SKM-1 (cell line): ENCODE measurements at regions not wholly inside any gene's neighbourhood (a gene's known extent, or its start where the extent isn't known, plus 50 kb on each side); places are given as distances from the start of the nearest gene placed in this dataset.

Experiments
- DNase-seq: peaks from one replicate; lab custom pipeline; 2025; ENCODE audit not compliant: unreplicated experiment; lab: John Stamatoyannopoulos, UW

DNA sequence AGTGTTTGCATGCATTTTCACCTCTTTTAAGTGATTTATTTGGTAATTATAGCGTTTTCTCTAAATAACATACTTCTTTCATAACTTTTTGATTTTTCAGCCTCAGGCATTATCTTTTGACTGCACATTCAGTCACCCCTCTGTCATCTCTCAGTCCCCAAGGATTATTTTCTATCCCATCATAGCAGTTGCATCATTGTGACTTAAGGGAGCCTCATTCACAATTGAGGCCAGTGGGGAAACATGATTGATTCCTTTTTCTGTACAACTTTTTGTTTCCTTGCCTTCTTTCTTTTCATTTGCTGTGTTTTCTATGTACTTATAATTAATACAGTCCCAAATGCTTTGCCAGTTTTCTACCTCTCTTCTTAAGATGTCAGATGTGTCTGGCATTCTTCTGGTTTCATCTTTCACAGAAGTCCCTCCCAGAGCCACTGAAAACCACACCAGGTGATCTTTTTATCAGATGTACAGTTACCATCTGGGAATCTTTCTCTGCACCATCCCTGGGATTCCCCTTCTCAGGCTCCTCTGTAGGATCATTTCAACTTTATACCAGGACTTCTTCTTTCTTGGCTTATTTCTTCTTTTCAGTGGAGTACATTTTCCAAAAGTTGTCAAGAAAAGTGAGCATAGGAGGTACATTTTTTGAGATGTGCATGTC, 151.4 kb downstream of the RAP2B start:
- no peak for DNase-seq

DNA sequence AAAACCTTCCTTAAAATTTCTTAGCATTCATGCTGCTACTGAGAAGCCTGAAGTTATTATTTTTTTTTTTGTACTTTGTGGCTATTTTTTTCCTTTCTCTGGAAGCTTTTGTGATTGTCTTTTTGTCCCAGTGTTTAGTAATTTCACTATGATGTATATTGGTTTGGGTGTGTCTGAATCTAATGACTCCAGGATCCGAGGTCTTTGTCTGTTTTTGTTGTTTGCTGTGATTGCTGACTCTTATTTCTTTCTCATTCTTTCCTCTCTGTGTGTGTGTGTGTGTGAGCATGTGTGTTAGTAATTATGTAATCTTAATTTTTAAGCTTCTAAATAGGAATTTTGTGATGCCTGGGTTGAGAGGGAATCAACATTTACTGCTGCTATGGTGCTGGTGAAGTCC, 152.0 kb downstream of the RAP2B start:
- no peak for DNase-seq

DNA sequence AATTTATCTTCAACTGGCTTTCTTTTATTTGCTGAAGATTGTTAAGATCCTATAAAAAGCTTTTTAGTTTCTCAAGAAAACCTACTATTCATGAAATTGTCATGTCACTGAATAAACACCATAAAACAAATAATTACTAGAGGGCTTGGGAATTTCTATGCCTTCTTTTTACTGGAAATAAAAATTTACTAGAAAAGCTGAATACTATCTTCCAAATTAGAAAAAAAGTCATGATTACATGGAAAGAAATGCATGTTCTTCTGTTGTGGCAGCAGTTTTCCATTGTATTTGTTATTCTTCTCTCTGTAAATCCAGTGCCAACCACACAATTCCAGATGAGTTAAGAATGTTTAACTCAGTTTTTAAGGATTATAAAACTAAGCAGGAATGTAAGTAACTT, 153.8 kb downstream of the RAP2B start:
- DNase-seq, result no peak

DNA sequence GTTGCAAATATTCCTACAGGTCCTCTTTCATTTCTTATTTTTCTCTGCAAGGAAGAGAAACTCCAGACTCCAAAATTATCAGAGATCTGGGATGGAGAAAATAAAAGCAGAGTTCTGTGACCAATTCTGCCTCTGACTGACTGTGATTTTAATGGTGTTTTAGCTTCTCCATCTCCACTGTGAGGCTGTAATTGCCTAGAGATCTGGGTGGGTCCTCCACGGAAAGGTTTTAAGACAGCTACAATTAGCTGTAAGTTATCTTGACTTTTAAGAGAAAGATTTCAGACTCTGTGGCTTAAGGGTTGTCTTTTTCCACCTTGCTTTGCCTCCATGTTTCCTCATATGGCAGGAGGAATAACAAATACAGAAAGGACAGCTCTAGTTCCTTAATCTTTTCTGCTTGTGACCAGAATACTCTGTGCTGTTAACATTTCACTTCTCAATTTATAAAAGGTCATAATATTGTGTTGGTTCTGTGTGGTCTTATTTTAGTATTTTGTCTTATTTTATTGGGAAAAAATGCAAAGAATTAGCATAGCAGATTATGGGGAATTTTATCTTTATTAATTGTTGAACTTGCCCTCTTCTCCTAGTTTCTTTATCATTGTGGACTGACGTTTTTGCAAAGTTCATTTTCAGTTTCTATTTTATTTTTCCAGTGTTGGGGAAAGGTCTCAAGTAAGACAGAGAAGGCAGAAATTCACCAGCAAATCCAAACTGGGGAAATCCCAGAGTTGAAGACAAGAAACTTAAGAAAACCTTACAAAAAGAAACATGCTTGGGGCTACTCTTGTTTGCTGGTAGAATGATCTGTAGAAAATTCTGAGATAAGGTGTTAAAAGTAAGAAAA, 157.9 kb downstream of the RAP2B start:
- no peak for DNase-seq

DNA sequence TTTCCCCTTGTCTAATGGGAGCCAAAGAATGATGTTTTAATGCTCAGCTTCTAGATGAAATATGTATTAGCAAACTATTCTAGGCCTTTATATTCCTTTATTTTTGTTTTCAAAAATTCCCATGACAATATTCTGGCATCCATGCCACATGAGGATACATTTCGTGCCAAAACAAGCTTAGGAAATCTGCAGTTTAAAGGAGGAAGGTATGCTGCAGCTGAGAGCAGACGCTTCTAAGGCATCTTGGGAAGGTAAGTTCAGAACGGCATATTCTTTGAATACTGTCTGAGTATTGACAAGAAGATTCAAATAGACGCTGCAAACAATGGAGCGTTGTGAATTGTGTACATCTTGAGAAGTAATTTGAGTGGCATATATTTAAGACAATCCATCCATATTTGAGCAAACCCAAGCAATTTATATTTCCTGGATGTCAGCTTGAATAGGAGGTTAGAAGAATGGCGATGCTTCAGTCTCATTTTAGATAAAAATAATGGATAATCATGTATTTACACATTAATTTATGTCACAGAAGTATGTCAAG, 158.6 kb downstream of the RAP2B start:
- DNase-seq, result no peak

DNA sequence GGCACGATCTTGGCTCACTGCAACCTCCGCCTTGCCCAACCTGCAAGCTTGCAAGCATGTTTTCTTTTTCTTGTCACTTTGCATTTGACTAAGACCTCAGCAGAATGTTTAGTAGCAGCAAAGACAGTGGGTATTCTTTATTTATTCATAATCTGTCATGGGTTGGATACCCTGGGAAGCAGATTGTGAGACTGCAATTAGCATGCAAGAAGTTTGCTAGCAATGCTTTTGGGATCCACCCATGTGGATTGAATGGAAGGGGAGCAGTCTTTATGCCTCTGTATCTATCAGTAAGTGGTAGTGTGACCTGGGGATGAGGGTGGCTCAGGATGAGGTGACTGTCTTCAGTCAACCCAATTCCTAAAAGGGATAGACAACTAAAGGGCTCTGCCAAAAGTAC, 166.7 kb downstream of the RAP2B start:
- DNase-seq, result no peak

DNA sequence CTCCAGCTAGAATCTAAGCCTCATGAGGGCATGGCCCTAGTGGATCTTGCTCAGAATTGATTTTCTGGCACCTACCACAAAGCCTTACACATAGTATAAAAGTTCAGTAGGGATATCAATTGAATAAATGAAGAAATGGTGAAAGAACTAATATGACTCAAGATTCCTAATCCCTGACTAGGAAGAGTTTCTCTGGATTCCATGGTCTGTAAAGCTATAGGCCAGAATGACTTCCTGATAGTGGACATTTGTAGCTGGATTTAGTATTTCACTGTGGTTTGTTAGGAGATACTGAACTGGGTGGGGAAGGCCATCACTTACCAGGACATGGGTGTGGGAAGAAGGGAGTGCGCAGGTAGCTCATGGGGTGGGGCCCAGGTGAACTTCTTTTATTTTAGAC, 168.9 kb downstream of the RAP2B start:
- no peak for DNase-seq

DNA sequence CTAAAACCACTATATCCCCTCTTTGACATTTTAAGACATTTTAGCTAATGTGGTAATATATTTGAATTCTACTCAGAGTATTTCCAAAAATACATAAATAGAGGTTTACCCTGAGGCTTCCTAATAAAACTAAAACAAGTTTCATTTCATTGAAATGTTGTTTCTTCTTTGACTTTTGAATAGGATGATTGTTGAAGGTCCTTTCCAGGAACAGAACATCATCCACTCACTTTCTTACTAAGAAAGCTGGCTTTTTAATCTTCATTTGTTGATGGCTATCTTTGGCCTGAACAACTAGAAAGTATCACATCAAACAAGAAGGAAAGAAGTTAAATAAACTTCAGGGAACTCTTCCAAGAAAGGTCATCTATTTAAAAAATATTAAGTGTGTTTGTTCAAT, 169.7 kb downstream of the RAP2B start:
- no peak for DNase-seq

DNA sequence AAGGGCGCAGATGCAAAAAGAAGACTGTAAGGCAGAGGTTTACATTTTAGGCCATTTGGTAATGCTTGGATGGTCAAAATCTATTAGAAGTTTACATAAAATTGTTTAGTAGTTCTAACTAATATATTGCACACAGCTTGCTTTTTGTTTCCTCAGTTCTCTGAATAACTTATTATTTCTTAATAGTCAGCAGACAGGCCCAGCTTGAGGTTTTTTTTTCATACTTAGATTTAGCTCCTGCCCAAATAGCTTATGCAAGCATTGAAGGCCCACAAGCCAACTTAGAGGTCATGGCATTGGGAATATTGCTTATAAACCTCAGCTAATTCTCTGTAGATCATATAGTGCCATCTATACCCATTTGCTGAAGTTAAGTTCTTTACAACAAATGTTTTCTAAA, 172.5 kb downstream of the RAP2B start:
- DNase-seq, result no peak

DNA sequence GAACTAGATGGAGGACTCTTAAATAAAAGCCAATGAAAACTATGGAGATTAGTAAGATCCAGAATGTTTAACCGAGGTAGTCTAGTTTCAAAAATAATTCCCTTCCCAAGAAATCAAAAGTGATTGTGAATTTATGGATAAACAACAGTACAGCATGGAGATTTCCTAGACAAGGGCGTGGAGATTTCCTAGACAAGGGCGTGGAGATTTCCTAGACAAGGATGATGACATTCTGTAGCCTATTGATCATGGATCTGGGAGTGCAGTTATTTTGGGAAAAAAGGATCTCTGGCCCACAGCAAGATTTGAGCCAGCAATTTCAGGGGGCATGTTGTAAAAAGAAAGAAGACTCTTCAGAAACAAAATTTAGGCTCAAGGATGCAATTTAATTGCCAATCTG, 175.3 kb downstream of the RAP2B start:
- no peak for DNase-seq

DNA sequence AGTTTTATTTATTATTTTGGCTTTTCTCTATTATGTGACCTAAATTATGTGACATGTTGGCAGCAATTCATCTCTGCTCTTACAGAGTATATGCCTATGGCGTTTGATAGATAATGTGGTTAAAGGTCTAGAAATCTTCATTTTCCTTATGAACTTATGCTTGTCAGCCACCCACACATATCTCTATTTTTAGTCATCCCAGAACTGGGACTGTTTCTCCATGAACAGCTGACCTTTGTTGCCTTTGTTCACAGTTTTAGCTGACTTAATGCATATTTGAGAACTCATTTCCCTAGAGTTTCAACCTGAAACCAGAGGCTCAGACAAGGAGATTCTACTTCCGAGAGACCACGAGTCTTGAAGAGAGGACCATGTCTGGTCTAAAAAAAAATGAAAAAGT, 176.5 kb downstream of the RAP2B start:
- no peak for DNase-seq

DNA sequence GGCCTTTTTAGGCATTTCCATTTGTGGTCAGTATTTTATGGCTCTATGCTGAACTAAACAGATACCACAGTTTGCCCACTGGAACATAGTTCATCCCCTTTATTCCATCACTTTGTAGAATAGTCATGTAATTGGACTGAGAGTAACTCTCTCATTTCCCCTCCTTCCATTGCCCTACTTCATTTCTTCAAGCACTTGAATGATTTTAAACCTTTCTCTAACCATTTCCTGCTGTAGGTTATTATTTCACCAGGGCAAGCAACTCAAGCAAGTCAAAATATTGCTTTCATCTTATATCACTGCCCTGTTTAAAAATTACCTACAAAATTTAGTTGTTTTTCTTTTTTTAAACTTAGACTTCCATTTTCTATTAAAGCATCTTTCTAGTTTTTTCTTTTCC, 177.0 kb downstream of the RAP2B start:
- no peak for DNase-seq

DNA sequence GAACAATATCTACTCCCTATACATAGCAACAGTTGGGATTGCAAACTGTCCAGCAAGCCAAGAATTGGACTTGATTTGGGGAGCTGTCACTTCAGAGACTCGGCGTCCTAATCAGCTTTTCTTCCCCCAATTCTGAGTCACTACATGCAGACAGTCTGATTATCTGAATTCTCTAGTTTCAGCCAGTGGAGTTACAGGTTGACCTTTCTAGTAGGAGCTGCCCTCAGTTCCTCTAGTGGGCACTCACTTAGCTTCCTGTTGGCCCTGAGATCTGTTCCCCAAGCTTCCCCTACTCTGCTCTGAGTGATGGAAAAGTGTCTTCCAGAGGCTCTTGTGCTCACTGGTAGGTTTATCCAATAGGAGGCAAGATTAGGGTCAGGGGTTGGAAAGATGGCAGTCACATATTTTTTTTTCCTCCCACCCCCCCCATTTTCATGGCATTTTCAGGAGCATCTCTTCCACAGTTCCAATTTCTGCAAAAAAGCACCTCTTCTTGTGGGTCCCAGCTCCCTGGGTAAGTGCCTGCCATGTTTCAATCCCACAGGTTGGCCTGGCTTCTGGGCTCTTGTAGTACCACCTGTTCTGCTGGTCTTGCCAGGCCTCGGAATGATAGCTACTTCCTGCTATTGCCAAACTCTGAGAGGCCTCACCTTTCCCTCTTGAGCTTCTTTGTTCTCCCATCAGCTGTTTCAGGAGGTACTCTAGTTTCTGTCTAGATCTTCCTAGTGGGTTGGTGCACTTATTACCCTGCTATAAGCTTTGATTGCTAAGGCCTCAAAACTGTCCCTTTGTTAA, 182.2 kb downstream of the RAP2B start:
- no peak for DNase-seq

DNA sequence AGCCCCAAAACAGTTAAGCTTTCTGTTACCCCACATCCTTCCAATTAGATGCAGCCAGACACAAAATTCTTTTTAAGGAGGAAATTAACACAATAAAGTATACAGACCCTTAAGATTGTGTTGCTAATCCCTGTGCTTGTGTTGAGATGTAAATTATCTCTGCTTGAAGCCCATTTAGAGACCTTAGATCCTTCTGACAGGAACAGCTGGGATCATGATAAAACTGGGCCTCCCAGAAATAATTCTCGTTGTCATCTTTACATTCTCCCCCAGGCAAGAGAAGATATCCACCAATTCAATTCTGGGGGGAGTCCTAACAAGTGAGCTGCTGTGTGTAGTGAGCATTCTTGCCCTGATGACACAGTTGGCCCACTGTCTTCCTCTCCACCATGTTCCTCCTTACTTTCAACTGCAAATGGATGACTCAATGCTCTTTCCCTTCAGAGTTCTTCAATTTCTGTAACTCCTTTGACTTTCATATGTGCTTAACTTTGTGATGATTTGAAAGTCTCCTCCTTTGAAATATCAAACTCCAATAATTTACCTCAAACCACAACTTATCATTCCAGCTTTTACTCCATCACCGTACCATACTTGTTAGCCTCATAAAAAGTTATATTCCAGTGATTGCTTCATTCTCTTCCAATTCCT, 186.6 kb downstream of the RAP2B start:
- DNase-seq, result no peak

DNA sequence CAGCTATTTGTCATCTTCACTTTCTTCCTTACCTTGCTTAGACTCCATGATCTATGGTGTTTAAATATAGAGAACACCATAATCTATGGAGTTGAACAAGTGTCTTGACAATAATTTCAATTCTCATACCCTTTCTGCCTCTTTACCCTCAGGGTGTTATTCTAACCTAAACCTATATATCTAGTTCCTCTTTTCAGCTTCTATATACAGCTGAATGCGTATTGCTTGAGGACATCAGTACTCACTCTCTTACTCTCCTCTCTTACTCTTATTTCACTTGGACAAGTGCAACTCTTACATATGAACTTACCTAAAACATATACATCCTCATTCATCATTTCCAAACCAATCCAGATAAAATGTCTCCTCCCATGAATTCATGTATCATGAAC, 187.1 kb downstream of the RAP2B start:
- DNase-seq, result no peak

DNA sequence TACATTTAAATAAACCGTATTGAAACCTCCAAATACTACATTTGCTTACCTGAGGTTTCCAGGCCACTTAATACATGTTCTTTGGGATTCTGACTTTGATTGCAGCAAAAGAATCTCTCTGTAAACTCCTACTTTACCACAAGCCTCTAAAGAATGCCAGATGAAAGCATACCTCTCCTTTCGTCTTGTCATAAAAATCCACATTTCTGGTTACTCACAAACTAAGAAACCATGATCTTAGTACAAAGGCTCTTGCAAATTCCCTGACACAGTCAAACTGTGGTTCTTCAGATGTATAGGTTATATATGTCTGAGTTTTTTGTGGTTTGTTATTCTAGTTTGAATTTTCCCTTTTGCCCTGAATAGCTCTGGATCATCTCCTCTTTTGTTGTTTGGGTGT, 188.4 kb downstream of the RAP2B start:
- DNase-seq, result no peak

DNA sequence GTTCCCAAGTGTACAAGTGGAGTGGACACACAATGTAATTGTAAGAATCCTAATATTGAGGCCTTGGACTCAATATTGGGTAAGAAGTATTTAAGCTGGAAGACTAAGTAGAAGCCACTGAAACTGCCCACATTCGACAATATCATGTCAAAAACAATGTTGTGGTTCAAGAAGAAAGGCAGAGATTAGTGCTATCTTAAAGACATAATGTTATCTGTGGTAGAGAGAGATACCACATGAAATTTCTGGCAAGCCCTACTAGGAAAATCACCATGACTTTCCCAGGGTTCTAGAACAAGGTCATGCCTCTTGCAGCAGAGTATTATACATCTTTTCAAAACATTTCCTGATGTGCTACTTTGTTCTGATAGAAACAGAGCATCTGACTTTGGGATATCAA, 192.6 kb downstream of the RAP2B start:
- no peak for DNase-seq

DNA sequence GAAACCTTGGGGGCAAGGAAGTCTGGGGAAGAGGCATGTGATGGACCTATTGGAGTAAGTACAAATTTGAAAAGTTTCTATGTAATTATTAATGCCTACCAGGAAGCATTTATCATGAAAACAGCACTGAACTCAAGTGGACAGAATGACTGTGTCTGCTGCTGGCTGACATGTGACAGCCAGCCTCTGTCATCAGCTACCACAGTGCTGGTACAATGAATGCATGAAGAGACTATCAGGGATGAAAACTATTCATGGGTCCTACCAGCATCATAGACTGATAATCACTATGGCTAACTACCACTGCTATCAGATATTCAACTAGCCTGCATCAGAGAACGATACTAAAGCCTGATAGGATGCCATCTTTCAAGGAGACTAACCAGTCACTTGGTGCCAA, 193.5 kb downstream of the RAP2B start:
- no peak for DNase-seq

DNA sequence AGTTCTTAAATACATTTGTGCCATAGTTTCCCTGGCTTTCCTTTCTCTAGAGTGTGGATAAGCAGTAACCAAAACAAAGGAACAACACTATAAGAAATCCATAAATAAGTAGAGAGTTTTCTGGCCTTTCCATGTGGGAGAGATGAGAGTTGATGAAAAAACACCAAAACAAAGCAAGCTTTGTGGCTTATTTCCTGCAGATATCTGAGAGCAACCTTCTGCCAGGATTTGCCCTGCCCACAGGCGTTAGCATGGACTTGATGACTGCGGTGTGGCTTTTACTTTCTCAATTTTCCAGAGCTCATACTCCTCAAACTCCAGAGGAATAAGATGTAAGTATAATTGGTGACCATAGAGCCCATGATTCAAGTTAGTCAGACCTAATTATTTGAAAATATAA, 194.9 kb downstream of the RAP2B start:
- DNase-seq, result no peak

DNA sequence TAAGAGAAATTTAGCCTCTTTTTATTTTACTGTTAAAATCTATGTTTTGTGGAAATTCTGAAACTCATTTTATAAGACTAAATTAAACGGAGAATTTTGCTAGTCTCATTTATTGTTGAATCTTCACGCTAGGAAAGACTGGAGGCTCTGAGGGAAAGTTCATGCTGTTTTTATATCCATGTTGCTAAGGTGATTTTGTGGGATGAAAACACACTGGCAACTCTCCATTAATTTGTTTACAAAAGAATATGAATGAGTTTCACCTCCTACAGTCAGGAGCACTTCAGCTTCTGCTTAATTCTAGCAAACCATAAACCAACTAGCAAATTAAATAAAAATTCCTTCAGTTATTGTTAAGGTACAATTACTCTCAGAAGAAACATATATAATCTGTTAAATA, 195.4 kb downstream of the RAP2B start:
- no peak for DNase-seq
